Dermis blood vessel endothelial cell (primary cell): ENCODE measurements at regions not wholly inside any gene's neighbourhood (a gene's known extent, or its start where the extent isn't known, plus 50 kb on each side); places are given as distances from the start of the nearest gene placed in this dataset.

Source experiments
- DNase-seq: peaks from one replicate; pipeline ENCODE4 v3.0.0; 2010

- no peak for DNase-seq
These were observed 58.2 kb upstream of the CLMP start for GRCh38 chr11:123253223-123253622.

GRCh38 chr11:123251657-123252344, 56.8 kb upstream of the CLMP start:
- no peak for DNase-seq

GRCh38 chr11:123250892-123251656, 56.0 kb upstream of the CLMP start:
- no peak for DNase-seq

GRCh38 chr11:123249354-123249753, 54.3 kb upstream of the CLMP start:
- DNase-seq = no peak

GRCh38 chr11:123247813-123248379, 52.8 kb upstream of the CLMP start:
- DNase-seq = no peak

- DNase-seq = no peak
These were observed 52.4 kb upstream of the CLMP start for GRCh38 chr11:123247496-123247799.

- DNase-seq = peak; percentile 89
These were observed 51.9 kb upstream of the CLMP start for GRCh38 chr11:123246749-123247495.

- DNase-seq = no peak
These were observed 50.5 kb upstream of the CLMP start for GRCh38 chr11:123245567-123245966.
